Left hindlimb (tissue), 1 donor: ENCODE measurements at regions not wholly inside any gene's neighbourhood (a gene's known extent, or its start where the extent isn't known, plus 50 kb on each side); places are given as distances from the start of the nearest gene placed in this dataset.

ENCODE experiments used
- DNase-seq: peaks from one replicate; pipeline ENCODE4 v3.0.0-alpha.2; 2018

GRCh38 chr5:2180456-2180855, 297.7 kb upstream of the IRX4 start:
- DNase-seq: no peak

- no peak for DNase-seq
These were observed 297.1 kb upstream of the IRX4 start for GRCh38 chr5:2179861-2180260.

- no peak for DNase-seq
These were observed 295.8 kb upstream of the IRX4 start for GRCh38 chr5:2178528-2178927.

DNA sequence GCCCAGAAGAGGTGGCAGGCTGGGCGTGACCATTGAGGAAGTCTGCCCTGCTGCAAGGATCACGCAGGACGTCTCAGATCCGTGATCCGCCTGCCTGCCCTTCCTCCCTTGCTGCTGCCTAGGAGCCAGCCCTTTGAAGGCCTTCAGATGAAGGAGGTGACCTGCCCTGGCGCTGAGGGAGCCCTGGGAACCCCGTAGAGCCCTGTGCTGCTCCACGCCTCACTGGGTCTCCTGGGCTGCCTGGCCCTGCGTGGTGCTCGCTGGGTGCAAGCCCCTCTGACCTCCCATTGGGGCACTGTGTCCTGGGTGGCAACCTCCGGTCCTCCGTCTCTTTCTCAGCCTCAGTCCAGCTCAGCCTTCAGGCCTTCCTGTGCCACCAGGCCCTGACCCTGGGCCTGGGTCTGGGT, 295.3 kb upstream of the IRX4 start:
- DNase-seq: no peak

GRCh38 chr5:2177244-2177643, 294.5 kb upstream of the IRX4 start:
- DNase-seq: no peak

- DNase-seq: no peak
These were observed 293.9 kb upstream of the IRX4 start for GRCh38 chr5:2176581-2176980.

DNA sequence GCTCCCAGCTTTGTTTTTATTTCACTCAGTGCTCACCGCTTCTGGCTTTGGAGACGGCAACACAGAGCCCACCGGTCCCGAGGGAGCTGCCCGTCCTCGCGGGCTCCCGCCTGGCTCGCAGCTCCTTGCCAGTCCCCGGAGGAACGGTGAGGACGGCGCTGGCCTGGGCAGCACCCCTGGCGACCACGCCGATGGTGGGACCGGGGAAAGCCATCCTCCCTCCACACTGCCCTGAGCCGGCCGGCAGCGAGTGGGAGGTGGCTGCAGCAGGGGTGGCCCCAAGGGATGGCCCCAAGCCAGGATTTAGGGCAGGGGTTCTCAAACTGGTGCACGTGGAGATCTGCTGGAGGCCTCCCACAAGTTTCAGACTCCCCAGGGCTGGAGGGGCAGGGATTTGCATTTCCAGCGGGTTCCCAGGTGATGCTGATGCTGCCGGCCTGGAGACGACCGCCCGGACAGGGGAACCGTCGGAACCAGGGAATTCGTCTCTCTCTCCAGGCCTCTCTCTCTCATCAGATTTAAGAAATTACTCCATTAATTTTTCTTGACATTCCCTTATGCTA, 293.2 kb upstream of the IRX4 start:
- no peak for DNase-seq

DNA sequence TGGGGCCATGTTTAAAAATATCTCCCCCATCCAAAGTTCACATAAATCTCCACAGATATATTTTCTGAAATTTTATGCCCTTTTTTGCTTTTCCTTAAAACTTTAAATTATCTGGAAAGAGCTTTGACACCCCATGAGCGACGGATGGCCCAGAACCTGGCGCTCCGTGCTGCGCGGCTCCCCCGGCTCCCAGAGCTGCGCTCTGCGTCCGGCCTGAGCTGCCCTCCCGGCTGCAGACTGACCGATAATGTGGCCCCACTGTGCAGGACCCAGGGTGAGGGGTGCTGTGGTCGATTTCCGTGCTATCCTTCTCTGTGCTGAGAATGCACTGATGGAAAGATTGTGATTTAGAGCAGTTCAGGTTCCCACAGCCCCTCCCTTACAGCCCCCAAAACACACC, 292.3 kb upstream of the IRX4 start:
- no peak for DNase-seq

DNA sequence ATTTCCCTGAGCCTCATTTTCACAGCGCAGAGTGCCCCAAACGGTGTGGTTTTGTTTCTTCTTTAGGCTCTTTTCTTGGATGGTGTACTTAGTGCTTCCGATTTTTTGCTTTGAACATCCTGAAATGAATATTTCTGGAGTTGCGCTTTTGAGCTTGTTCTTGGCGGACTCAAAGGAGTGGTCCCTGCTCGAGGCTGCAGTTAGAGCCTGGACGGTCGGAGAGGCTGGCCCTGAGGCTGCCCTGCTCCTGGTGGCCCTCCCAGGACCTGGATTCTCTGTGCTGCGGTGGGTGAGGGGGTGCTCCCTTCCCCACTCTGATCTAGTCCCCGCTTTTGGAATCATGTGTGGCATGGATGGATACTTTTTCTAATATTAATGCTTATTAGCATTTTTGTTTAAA, 291.8 kb upstream of the IRX4 start:
- no peak for DNase-seq

GRCh38 chr5:2173151-2173834, 290.6 kb upstream of the IRX4 start:
- no peak for DNase-seq

DNA sequence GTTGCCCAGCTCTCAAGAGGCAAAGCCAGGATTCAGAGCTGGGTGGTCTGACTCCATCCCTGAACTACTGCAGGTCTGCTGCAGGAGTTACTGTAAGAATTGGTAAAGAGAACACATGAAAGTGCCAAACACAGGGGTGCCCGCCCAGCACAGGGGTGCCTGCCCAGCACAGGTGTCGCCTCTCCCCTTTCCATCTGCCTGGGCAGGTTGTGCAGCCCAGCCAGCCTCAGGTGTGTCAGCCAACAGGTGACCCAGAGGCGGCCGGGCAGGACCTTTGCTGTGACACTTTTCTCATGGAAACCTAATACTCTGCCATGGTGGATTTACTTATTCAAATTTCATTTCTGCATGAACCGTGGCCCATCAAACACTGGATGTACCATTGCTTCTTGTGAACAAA, 289.7 kb upstream of the IRX4 start:
- no peak for DNase-seq

GRCh38 chr5:2170761-2171160, 288.0 kb upstream of the IRX4 start:
- DNase-seq: no peak

- no peak for DNase-seq
These were observed 287.4 kb upstream of the IRX4 start for GRCh38 chr5:2169850-2170760.

DNA sequence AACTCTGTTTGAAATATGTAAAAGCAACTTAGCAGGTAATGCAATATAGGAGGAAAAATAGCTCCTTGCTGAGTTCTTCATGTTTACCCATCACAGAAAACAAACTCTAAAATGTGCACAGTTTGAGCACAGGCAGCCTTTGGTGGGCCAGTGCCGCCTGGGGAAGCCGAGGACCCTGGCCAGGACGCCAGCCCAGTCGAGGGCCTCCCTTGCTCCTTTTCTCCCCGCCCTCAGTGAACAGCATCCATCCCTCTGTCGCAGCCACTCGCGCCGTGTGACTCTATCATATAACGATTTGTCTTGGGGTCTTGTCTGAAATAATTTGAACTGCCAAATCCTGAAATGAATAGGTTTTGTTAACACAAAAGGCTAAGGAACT, 286.7 kb upstream of the IRX4 start:
- no peak for DNase-seq

DNA sequence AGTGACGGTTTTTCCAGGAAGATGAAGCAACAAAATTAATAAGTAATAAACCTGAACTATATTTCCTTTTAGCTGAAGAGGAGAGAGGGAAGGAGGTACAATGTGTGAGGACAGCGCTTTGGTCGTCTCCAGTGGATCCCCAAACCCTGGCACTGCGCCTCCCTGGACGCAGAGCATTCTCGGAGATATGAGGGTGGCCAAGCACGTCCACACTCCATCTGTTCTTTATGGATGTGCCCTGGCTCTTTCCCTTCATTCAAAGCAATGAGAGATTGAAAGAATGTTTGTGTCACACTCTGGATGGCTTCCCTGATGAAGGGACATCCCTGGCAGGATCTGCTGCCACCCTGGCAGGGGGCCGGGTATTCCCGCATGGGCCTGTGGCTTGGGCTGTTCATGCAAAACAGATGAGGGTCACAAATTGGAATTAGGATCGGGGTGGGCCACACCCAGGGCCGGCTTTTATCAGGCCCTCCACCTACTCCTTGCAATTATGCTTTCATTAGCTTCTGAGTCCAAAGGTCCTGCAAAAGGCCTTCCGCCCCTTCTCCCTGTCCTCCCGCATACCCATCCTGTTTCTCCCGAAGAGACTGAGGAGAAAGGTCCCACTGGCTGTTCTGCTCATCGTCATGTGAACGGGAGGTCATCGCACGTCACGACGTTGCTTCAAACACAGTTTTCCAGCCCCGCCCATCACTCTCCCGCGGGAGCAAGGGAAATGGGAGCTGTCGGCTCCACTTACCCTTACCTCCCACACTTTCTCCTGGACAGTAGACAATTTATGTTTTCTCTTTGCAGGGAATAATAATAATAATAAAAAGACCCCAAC, 286.1 kb upstream of the IRX4 start:
- DNase-seq: no peak

DNA sequence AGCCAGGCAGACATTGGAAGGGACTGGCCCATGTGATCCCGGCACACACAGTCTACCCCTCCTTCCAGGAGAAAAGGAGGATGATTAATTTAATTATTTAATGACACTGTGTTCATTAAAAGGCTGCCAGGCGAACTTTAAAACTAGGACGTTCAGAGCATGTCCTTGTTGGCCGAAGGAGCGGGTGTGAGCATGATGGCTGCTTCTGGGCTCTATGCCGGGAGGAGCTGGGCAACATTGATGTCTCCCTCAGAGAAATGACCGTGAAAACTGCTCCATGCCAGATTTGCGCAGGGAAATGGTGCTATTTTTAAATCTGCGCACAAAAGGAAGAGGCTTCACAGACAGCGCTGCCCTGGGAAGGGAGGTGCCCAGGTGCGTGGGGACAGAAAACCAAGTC, 284.9 kb upstream of the IRX4 start:
- no peak for DNase-seq

- DNase-seq: no peak
These were observed 284.3 kb upstream of the IRX4 start for GRCh38 chr5:2166979-2167377.

DNA sequence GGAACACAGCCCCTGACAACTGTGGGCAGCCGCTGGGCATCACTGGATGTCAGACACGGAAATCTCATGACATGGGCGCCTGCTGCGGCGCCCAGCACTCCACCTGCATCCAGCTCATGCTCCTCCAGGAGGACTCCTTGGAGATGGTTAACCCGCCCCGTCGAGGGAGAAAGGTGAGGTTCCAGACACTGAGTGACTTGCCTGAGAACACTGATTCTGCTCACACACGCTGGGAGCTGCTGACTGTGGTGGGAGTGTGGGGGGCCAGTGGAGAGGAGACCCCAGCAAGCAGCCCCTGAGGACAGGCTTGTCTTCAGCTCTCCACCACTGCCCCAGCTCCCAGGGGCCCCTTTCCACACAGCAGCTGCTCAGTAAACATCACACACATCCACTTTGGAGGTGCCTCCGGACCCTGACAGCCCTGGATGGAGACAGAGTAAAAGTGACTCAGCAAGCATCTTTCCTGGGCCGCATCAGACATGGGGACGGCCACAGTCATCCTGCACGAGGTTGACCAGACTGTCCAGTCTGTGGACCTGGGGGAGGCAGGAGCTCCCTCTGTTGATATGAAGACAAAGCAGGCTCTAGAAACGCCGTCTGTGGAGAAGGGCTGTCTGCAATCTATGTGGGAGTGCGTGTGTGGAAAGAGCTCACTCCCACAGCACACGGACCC, 283.7 kb upstream of the IRX4 start:
- DNase-seq: no peak

- no peak for DNase-seq
These were observed 283.0 kb upstream of the IRX4 start for GRCh38 chr5:2165615-2166305.

DNA sequence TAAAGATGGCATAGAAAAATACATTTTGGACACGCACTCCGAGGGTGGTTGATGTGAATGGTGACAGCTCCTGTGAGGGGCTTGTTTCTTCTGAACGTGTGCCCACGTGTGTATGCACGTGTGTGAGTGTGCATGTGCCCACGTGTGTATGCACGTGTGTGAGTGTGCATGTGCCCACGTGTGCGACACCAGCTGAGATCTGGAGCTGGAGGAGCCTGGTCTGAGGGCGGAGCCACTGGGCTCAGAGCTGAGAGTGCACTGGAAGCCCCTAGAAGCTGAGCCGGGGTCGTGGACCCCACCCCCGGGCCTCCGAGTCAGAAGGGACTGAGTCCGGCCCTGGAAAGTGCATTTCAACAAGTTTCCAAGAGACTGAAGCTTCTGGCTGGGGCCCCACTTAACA, 282.5 kb upstream of the IRX4 start:
- DNase-seq: no peak

- DNase-seq: no peak
These were observed 281.9 kb upstream of the IRX4 start for GRCh38 chr5:2164586-2164985.

DNA sequence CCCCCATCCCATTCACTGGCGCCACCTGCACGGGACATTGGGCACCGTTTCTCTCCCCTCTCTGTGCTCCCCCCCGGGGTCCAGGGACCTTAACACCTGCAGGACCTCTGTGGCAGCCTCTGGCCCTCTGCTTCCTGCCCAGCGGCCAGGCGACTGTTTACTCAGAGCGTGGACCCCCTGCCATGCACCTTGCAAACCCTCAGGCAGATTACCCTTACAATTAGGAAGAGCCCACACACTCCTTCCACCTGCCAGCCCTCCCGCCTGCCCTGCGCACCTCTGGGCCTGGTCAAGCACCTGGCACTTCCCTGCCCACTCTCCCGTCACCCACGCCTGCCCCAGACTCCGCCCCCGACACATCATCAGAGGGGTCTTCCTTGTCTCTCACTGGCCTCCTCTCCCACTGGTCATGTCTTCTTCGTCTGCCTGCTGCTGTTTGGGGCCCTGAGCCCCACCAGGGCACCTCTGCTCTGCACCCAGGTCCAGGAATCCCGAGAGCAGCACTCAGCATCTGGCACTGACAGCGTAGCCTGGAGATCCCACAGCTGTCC, 281.3 kb upstream of the IRX4 start:
- no peak for DNase-seq
